Tibial nerve (tissue), 3 donors: ENCODE measurements at regions not wholly inside any gene's neighbourhood (a gene's known extent, or its start where the extent isn't known, plus 50 kb on each side); places are given as distances from the start of the nearest gene placed in this dataset.

ENCODE experiments used
- CTCF ChIP-seq, 5 experiments: fragments of 200-600 bp in 3 of 5; fragments of 450-650 bp in 2 of 5; sonication (generic) in 3 of 5; IDR thresholded peaks; one replicate each; pipeline ENCODE4 v1.5.1; 2016 to 2019; ENCODE audit warnings: antibody characterized with exemption in 5 of 5, mild to moderate bottlenecking in 3 of 5, moderate library complexity in 2 of 5
- POLR2A ChIP-seq, 2 donors: fragments of 450-650 bp; IDR thresholded peaks; one replicate each; pipeline ENCODE4 v1.6.1; 2017; ENCODE audit warnings: antibody characterized with exemption in 2 of 2, mild to moderate bottlenecking in 2 of 2, moderate library complexity in 2 of 2

- TF ChIP-seq CTCF (IDR thresholded peaks at IDR 0.05) = no peak
- TF ChIP-seq POLR2A (IDR thresholded peaks at IDR 0.05) = no peak
Observed at GRCh38 chr6:167211295-167211648, 53.5 kb upstream of the GPR31 start.
